Activated naive CD4-positive, alpha-beta T cell treated with anti-CD3 and anti-CD28 coated beads, Interleukin-2, amount 50 U/mL, for 72 hours (primary cell): ENCODE measurements at regions not wholly inside any gene's neighbourhood (a gene's known extent, or its start where the extent isn't known, plus 50 kb on each side); places are given as distances from the start of the nearest gene placed in this dataset.
"Not testable (repeated sequence)": the region's sequence is repeated elsewhere in the genome, so short reads cannot be mapped to it uniquely, and the experiment has no call there.

Source experiments
- ATAC-seq, 2 donors: fragments of 150-1000 bp; cut with Tn5 transposase; 2 replicates each; pipeline ENCODE4 v1.10.0; 2021; ENCODE audit warnings: mild to moderate bottlenecking in 2 of 2, moderate library complexity in 2 of 2
- DNase-seq, 2 donors: peaks; one replicate each; pipeline ENCODE4 v3.0.0; 2021 to 2022; ENCODE audit warnings: low spot score in 2 of 2
- H3K27ac Mint-ChIP-seq, 2 donors: one replicate each; pipeline ENCODE4 v1.8.0; 2022; ENCODE audit warnings: mild to moderate bottlenecking in 2 of 2, mixed read lengths in 2 of 2
- H3K36me3 Mint-ChIP-seq, 2 donors: one replicate each; pipeline ENCODE4 v1.8.0; 2022; ENCODE audit warnings: mixed read lengths in 2 of 2
- H3K9me3 Mint-ChIP-seq, 2 donors: one replicate each; pipeline ENCODE4 v1.8.0; 2022; ENCODE audit warnings: mixed read lengths in 2 of 2

- no peak for DNase-seq
- Mint-ChIP-seq H3K9me3 (peaks cover 0 to 8% of the 10 kb centered on the region in 2 donors), H3K27ac (no peak overlapping the region), H3K36me3 (peaks cover 11 to 26% of the 10 kb centered on the region in 2 donors)
- peak in 1 of 2 donors; percentile 13 for ATAC-seq
Observed at GRCh38 chr22:26766510-26767350, 109.3 kb downstream of the MIAT start.

GRCh38 chr22:26767351-26768155 is 110.2 kb downstream of the MIAT start:
- peaks cover 0 to 8% of the 10 kb centered on the region in 2 donors for H3K9me3 Mint-ChIP-seq
- no peak for ATAC-seq
- H3K36me3 Mint-ChIP-seq: peaks cover 11 to 26% of the 10 kb centered on the region in 2 donors
- no peak overlapping the region for H3K27ac Mint-ChIP-seq
- DNase-seq: no peak

GRCh38 chr22:26768156-26768515 is 110.7 kb downstream of the MIAT start:
- DNase-seq: no peak

GRCh38 chr22:26768952-26769351 is 111.6 kb downstream of the MIAT start:
- peaks cover 11 to 21% of the 10 kb centered on the region in 2 donors for H3K36me3 Mint-ChIP-seq
- H3K27ac Mint-ChIP-seq: peak overlapping the region in 1 of 2 donors; percentile 34
- DNase-seq (no peak), ATAC-seq (no peak)
- peaks cover 0 to 8% of the 10 kb centered on the region in 2 donors for H3K9me3 Mint-ChIP-seq

More at GRCh38 chr22:26768156-26768515, 110.7 kb downstream of the MIAT start:
- Mint-ChIP-seq H3K36me3 (peaks cover 11 to 26% of the 10 kb centered on the region in 2 donors), H3K9me3 (peaks cover 0 to 8% of the 10 kb centered on the region in 2 donors), H3K27ac (no peak overlapping the region)
- no peak for ATAC-seq

- no peak for DNase-seq
- no peak for ATAC-seq
- Mint-ChIP-seq H3K27ac (no peak overlapping the region), H3K36me3 (peaks cover 11 to 26% of the 10 kb centered on the region in 2 donors), H3K9me3 (peaks cover 0 to 8% of the 10 kb centered on the region in 2 donors)
Observed at GRCh38 chr22:26769663-26770062, 112.3 kb downstream of the MIAT start.

- Mint-ChIP-seq H3K36me3 (peaks cover 11 to 27% of the 10 kb centered on the region in 2 donors), H3K9me3 (peaks cover 0 to 8% of the 10 kb centered on the region in 2 donors), H3K27ac (no peak overlapping the region)
- DNase-seq (no peak), ATAC-seq (no peak)
Observed at GRCh38 chr22:26770624-26771023, 113.2 kb downstream of the MIAT start.

GRCh38 chr22:26773054-26773453 is 115.7 kb downstream of the MIAT start:
- not testable (repeated sequence) for DNase-seq, H3K27ac Mint-ChIP-seq, H3K9me3 Mint-ChIP-seq, ATAC-seq
- H3K36me3 Mint-ChIP-seq: peaks cover 0 to 32% of the 10 kb centered on the region in 2 donors

GRCh38 chr22:26775394-26775793 is 118.0 kb downstream of the MIAT start:
- no peak for ATAC-seq
- Mint-ChIP-seq H3K9me3 (peaks cover 0 to 6% of the 10 kb centered on the region in 2 donors), H3K36me3 (peaks cover 10 to 45% of the 10 kb centered on the region in 2 donors), H3K27ac (no peak overlapping the region)
- DNase-seq: no peak

- peaks cover 10 to 45% of the 10 kb centered on the region in 2 donors for H3K36me3 Mint-ChIP-seq
- no peak overlapping the region for H3K27ac Mint-ChIP-seq
- DNase-seq: no peak
- peaks cover 0 to 6% of the 10 kb centered on the region in 2 donors for H3K9me3 Mint-ChIP-seq
- ATAC-seq: no peak
Observed at GRCh38 chr22:26777156-26777801, 119.9 kb downstream of the MIAT start.

- ATAC-seq (no peak), DNase-seq (no peak)
- Mint-ChIP-seq H3K36me3 (peaks cover 10 to 46% of the 10 kb centered on the region in 2 donors), H3K27ac (no peak overlapping the region), H3K9me3 (peaks cover 0 to 6% of the 10 kb centered on the region in 2 donors)
Observed at GRCh38 chr22:26778372-26778771, 121.0 kb downstream of the MIAT start.

- H3K27ac Mint-ChIP-seq: no peak overlapping the region
- ATAC-seq: no peak
- H3K36me3 Mint-ChIP-seq: peaks cover 10 to 45% of the 10 kb centered on the region in 2 donors
- H3K9me3 Mint-ChIP-seq: peaks cover 0 to 6% of the 10 kb centered on the region in 2 donors
- no peak for DNase-seq
Observed at GRCh38 chr22:26779108-26779507, 121.7 kb downstream of the MIAT start.

GRCh38 chr22:26779929-26780328 is 122.5 kb downstream of the MIAT start:
- H3K36me3 Mint-ChIP-seq: peaks cover 10 to 39% of the 10 kb centered on the region in 2 donors
- ATAC-seq (no peak), DNase-seq (no peak)
- H3K9me3 Mint-ChIP-seq: peaks cover 0 to 6% of the 10 kb centered on the region in 2 donors
- H3K27ac Mint-ChIP-seq: no peak overlapping the region

GRCh38 chr22:26780521-26780920 is 123.1 kb downstream of the MIAT start:
- Mint-ChIP-seq H3K9me3 (peaks cover 0 to 6% of the 10 kb centered on the region in 2 donors), H3K36me3 (peaks cover 10 to 34% of the 10 kb centered on the region in 2 donors), H3K27ac (no peak overlapping the region)
- DNase-seq: no peak
- no peak for ATAC-seq

- DNase-seq (no peak), ATAC-seq (no peak)
- H3K36me3 Mint-ChIP-seq: peaks cover 10 to 30% of the 10 kb centered on the region in 2 donors
- peaks cover 0 to 6% of the 10 kb centered on the region in 2 donors for H3K9me3 Mint-ChIP-seq
- no peak overlapping the region for H3K27ac Mint-ChIP-seq
Observed at GRCh38 chr22:26781062-26781461, 123.7 kb downstream of the MIAT start.

GRCh38 chr22:26781596-26781995 is 124.2 kb downstream of the MIAT start:
- Mint-ChIP-seq H3K36me3 (peaks cover 10 to 29% of the 10 kb centered on the region in 2 donors), H3K9me3 (peaks cover 0 to 6% of the 10 kb centered on the region in 2 donors), H3K27ac (no peak overlapping the region)
- no peak for ATAC-seq
- no peak for DNase-seq

- ATAC-seq (no peak), DNase-seq (no peak)
Observed at GRCh38 chr22:26783885-26784284, 126.5 kb downstream of the MIAT start.

More at GRCh38 chr22:26783885-26784284, 126.5 kb downstream of the MIAT start:
- Mint-ChIP-seq H3K27ac (no peak overlapping the region), H3K36me3 (peaks cover 10 to 13% of the 10 kb centered on the region in 2 donors), H3K9me3 (peaks cover 0 to 6% of the 10 kb centered on the region in 2 donors)
